ENCODE measurements at regions not wholly inside any gene's neighbourhood (a gene's known extent, or its start where the extent isn't known, plus 50 kb on each side); places are given as distances from the start of the nearest gene placed in this dataset.

GRCh38 chr12:94033101-94033500 lies 115.3 kb upstream of the PLXNC1 start:
- no peak for DNase-seq

GRCh38 chr12:94033784-94034183 lies 114.6 kb upstream of the PLXNC1 start:
- DNase-seq: no peak

GRCh38 chr12:94037444-94037843 lies 110.9 kb upstream of the PLXNC1 start:
- DNase-seq: no peak

- no peak for DNase-seq
Measured at GRCh38 chr12:94038605-94039004, 109.8 kb upstream of the PLXNC1 start.

GRCh38 chr12:94039199-94039840 lies 109.1 kb upstream of the PLXNC1 start:
- no peak for DNase-seq

- DNase-seq: no peak
Measured at GRCh38 chr12:94039914-94040313, 108.5 kb upstream of the PLXNC1 start.

GRCh38 chr12:94041850-94042249 lies 106.5 kb upstream of the PLXNC1 start:
- DNase-seq: no peak

- no peak for DNase-seq
Measured at GRCh38 chr12:94042321-94042720, 106.1 kb upstream of the PLXNC1 start.

GRCh38 chr12:94046626-94047410 lies 101.6 kb upstream of the PLXNC1 start:
- no peak for DNase-seq

GRCh38 chr12:94047781-94048567 lies 100.4 kb upstream of the PLXNC1 start:
- DNase-seq: no peak

GRCh38 chr12:94048757-94049156 lies 99.6 kb upstream of the PLXNC1 start:
- DNase-seq: no peak

GRCh38 chr12:94049718-94050117 lies 98.7 kb upstream of the PLXNC1 start:
- DNase-seq: no peak

- no peak for DNase-seq
Measured at GRCh38 chr12:94053676-94054075, 94.7 kb upstream of the PLXNC1 start.

GRCh38 chr12:94055528-94055927 lies 92.8 kb upstream of the PLXNC1 start:
- no peak for DNase-seq

GRCh38 chr12:94056419-94057158 lies 91.8 kb upstream of the PLXNC1 start:
- DNase-seq: no peak

GRCh38 chr12:94057262-94058151 lies 90.9 kb upstream of the PLXNC1 start:
- DNase-seq: no peak

- DNase-seq: no peak
Measured at GRCh38 chr12:94059394-94060368, 88.7 kb upstream of the PLXNC1 start.

GRCh38 chr12:94062194-94062593 lies 86.2 kb upstream of the PLXNC1 start:
- DNase-seq: no peak

- DNase-seq: no peak
Measured at GRCh38 chr12:94062796-94063635, 85.4 kb upstream of the PLXNC1 start.

- no peak for DNase-seq
Measured at GRCh38 chr12:94070520-94070919, 77.9 kb upstream of the PLXNC1 start.
